ENCODE measurements at regions not wholly inside any gene's neighbourhood (a gene's known extent, or its start where the extent isn't known, plus 50 kb on each side); places are given as distances from the start of the nearest gene placed in this dataset.
"Not testable (repeated sequence)": the region's sequence is repeated elsewhere in the genome, so short reads cannot be mapped to it uniquely, and the experiment has no call there.

DNA sequence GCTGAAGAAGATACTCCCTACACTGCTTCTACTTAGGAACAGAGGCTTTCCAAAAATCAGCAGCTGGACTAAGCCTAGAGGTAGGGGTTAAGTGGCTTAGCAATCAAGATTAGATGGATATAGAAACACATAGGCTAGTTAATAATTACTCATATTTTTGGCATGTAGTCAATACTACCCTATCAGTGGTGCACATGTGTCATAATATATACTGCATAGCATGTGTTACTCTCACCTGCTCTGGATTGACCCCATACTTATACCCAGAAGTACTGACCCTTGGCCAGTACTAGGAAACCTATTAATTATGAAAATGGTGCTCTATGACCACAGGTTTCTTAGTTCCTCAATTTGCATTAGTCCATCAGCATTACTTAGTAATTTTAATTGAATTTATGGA, 528.4 kb upstream of the LMO3 start:
- Mint-ChIP-seq H3K27me3 (ENCODE audit: unreplicated experiment) (no peaks in the 10 kb centered on the region), H3K36me3 (ENCODE audit: unreplicated experiment) (no peaks in the 10 kb centered on the region)

DNA sequence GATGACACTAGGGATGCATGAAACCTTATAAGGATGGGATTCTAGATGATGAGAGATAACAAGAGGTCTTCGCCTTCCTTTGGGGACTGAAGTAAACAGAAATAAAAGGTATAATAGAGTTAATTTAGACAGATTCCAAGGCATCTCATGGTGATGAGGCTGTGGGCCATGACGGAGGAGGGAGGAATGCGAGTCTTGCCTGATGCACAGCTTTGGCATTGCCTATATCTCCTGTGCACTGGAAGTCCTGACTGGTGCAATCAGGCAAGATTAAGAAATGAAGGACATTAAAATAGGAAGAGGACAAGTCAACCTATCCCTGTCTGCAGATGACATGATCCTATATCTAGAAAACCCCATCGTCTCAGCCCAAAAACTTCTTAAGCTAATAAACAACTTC, 526.4 kb upstream of the LMO3 start:
- Mint-ChIP-seq H3K9me3 (ENCODE audit: unreplicated experiment) (no peaks in the 10 kb centered on the region), H3K27ac (ENCODE audit: unreplicated experiment) (no peak overlapping the region), H3K4me1 (ENCODE audit: low read depth, unreplicated experiment) (no peaks in the 10 kb centered on the region), H3K36me3 (ENCODE audit: unreplicated experiment) (no peaks in the 10 kb centered on the region), H3K4me3 (ENCODE audit: unreplicated experiment) (no peak overlapping the region), H3K27me3 (ENCODE audit: unreplicated experiment) (no peaks in the 10 kb centered on the region)
- no peak for DNase-seq
- TF ChIP-seq, protein P1, sequence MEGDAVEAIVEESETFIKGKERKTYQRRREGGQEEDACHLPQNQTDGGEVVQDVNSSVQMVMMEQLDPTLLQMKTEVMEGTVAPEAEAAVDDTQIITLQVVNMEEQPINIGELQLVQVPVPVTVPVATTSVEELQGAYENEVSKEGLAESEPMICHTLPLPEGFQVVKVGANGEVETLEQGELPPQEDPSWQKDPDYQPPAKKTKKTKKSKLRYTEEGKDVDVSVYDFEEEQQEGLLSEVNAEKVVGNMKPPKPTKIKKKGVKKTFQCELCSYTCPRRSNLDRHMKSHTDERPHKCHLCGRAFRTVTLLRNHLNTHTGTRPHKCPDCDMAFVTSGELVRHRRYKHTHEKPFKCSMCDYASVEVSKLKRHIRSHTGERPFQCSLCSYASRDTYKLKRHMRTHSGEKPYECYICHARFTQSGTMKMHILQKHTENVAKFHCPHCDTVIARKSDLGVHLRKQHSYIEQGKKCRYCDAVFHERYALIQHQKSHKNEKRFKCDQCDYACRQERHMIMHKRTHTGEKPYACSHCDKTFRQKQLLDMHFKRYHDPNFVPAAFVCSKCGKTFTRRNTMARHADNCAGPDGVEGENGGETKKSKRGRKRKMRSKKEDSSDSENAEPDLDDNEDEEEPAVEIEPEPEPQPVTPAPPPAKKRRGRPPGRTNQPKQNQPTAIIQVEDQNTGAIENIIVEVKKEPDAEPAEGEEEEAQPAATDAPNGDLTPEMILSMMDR (IDR thresholded peaks at IDR 0.05; ENCODE audit: partially characterized antibody, unreplicated experiment) = no peak

More for the DNA sequence above, 528.4 kb upstream of the LMO3 start:
- Mint-ChIP-seq H3K4me3 (ENCODE audit: unreplicated experiment) (no peak overlapping the region), H3K4me1 (ENCODE audit: low read depth, unreplicated experiment) (no peaks in the 10 kb centered on the region), H3K9me3 (ENCODE audit: unreplicated experiment) (no peaks in the 10 kb centered on the region), H3K27ac (ENCODE audit: unreplicated experiment) (no peak overlapping the region)
- DNase-seq = no peak
- TF ChIP-seq, protein P1 (IDR thresholded peaks at IDR 0.05; ENCODE audit: partially characterized antibody, unreplicated experiment) = no peak

DNA sequence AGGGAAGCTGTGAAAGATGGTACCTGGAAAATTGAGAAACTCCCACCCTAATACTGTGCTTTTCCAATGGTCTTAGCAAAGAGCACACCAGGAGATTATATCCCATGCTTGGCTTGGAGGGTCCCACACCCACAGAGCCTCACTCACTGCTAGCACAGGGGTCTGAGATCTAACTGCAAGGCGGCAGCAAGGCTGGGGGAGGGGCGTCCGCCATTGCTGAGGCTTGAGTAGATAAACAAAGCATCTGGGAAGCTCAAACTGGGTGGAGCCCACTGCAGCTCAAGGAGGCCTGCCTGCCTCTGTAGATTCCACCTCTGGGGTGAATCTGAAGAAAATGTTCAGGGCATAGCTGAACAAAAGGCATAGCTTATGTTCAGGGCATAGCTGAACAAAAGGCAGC, 510.6 kb upstream of the LMO3 start:
- H3K36me3 Mint-ChIP-seq (ENCODE audit: unreplicated experiment); DNase-seq; H3K27ac Mint-ChIP-seq (ENCODE audit: unreplicated experiment); H3K9me3 Mint-ChIP-seq (ENCODE audit: unreplicated experiment); H3K27me3 Mint-ChIP-seq (ENCODE audit: unreplicated experiment); H3K4me1 Mint-ChIP-seq (ENCODE audit: low read depth, unreplicated experiment); H3K4me3 Mint-ChIP-seq (ENCODE audit: unreplicated experiment): not testable (repeated sequence)

DNA sequence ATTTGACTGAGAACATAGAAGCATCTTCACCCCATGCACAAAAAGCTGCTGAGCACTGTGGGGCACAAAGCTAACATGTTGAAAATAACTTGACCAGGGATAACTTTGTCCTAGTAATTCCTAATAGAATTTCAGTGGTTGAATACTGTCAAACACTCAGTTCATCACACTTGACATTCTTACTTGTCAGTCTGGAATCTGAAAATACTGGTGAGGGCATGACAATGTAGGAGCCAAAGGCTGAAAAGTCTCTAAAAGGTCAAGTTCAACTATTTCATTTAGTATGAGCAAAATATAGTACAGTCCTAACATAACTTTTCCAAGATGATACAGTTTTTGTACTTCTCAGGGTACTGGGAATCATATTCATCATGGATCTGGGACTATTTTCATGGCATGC, 504.4 kb upstream of the LMO3 start:
- Mint-ChIP-seq H3K4me1 (ENCODE audit: low read depth, unreplicated experiment) (peaks cover 8% of the 10 kb centered on the region), H3K36me3 (ENCODE audit: unreplicated experiment) (no peaks in the 10 kb centered on the region), H3K4me3 (ENCODE audit: unreplicated experiment) (no peak overlapping the region), H3K27ac (ENCODE audit: unreplicated experiment) (no peak overlapping the region), H3K27me3 (ENCODE audit: unreplicated experiment) (no peaks in the 10 kb centered on the region), H3K9me3 (ENCODE audit: unreplicated experiment) (no peaks in the 10 kb centered on the region)
- DNase-seq = no peak
- TF ChIP-seq, protein P1 (IDR thresholded peaks at IDR 0.05; ENCODE audit: partially characterized antibody, unreplicated experiment) = no peak

DNA sequence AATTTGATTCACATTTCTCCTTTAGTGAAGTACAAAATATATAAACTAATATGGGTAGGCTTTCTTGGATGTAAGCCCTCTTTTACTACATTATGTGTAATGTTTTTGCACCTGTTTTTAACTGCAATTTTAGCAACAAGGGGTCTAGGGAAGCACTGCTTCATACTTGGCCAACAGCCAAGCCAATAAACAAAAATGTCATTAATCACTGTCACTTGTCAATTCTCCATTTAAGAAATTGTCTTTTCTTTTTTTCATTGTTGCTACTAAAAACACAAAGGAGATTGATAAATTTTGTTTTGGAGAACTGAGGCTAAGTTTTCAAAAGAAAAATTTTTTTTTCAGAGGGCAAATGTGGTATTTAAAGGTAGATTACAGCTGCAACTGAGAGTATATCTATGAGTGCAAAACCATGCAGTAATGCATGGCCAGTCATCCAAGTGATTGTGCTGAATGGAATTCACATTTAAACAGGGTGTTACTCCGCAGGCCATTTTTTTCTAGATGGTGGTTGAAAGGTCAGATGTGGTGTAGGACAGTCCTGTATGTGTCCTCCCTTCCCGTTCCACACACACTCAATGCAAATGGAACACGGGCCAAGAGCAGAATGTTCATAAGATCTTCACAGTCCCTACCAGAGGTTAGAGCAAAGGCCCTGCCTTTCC, 503.0 kb upstream of the LMO3 start:
- H3K4me3 Mint-ChIP-seq (ENCODE audit: unreplicated experiment) = no peak overlapping the region
- H3K4me1 Mint-ChIP-seq (ENCODE audit: low read depth, unreplicated experiment) = peaks cover 8% of the 10 kb centered on the region
- no peaks in the 10 kb centered on the region for H3K36me3 Mint-ChIP-seq (ENCODE audit: unreplicated experiment)
- no peak overlapping the region for H3K27ac Mint-ChIP-seq (ENCODE audit: unreplicated experiment)
- DNase-seq = no peak
- TF ChIP-seq, protein P1 (IDR thresholded peaks at IDR 0.05; ENCODE audit: partially characterized antibody, unreplicated experiment) = no peak
- H3K9me3 Mint-ChIP-seq (ENCODE audit: unreplicated experiment) = no peaks in the 10 kb centered on the region
- peaks cover 2% of the 10 kb centered on the region for H3K27me3 Mint-ChIP-seq (ENCODE audit: unreplicated experiment)
